PFSK-1 (cell line): ENCODE measurements at regions not wholly inside any gene's neighbourhood (a gene's known extent, or its start where the extent isn't known, plus 50 kb on each side); places are given as distances from the start of the nearest gene placed in this dataset.

Experiments
- FOXP2 ChIP-seq: optimal IDR thresholded peaks from 2 replicates; pipeline ENCODE3; 2011; ENCODE audit warnings: borderline replicate concordance, control low read depth, inconsistent platforms; ENCODE audit not compliant: insufficient read depth; ENCODE audit errors: extremely low read length, extremely low read depth
- POLR2AphosphoS5 ChIP-seq: IDR thresholded peaks from 2 replicates; pipeline ENCODE4 v1.6.1; 2012; ENCODE audit warnings: low read depth, mild to moderate bottlenecking, control low read depth, low read length, moderate library complexity
- SIN3A ChIP-seq: IDR thresholded peaks from 2 replicates; pipeline ENCODE4 v1.6.1; 2012; ENCODE audit warnings: mild to moderate bottlenecking, low read length, moderate library complexity, borderline replicate concordance; ENCODE audit not compliant: insufficient read depth
- TAF1 ChIP-seq: IDR thresholded peaks from 2 replicates; pipeline ENCODE4 v1.6.1; 2012; ENCODE audit warnings: low read length, control low read depth, borderline replicate concordance; ENCODE audit not compliant: insufficient read depth
- TF ChIP-seq, protein P1 (sequence below), 2 experiments: IDR thresholded peaks; 2 replicates each; pipeline versions ENCODE4 v1.6.1 to v1.8.0; 2011 to 2012; ENCODE audit warnings: low read depth in 2 of 2, low read length in 2 of 2, control low read depth in 1 of 2, inconsistent platforms in 1 of 2, mild to moderate bottlenecking in 1 of 2, moderate library complexity in 1 of 2; ENCODE audit not compliant: insufficient read depth in 1 of 2

- TF ChIP-seq FOXP2 (no peak), POLR2AphosphoS5 (no peak), TAF1 (no peak), SIN3A (no peak)
- TF ChIP-seq, protein P1, sequence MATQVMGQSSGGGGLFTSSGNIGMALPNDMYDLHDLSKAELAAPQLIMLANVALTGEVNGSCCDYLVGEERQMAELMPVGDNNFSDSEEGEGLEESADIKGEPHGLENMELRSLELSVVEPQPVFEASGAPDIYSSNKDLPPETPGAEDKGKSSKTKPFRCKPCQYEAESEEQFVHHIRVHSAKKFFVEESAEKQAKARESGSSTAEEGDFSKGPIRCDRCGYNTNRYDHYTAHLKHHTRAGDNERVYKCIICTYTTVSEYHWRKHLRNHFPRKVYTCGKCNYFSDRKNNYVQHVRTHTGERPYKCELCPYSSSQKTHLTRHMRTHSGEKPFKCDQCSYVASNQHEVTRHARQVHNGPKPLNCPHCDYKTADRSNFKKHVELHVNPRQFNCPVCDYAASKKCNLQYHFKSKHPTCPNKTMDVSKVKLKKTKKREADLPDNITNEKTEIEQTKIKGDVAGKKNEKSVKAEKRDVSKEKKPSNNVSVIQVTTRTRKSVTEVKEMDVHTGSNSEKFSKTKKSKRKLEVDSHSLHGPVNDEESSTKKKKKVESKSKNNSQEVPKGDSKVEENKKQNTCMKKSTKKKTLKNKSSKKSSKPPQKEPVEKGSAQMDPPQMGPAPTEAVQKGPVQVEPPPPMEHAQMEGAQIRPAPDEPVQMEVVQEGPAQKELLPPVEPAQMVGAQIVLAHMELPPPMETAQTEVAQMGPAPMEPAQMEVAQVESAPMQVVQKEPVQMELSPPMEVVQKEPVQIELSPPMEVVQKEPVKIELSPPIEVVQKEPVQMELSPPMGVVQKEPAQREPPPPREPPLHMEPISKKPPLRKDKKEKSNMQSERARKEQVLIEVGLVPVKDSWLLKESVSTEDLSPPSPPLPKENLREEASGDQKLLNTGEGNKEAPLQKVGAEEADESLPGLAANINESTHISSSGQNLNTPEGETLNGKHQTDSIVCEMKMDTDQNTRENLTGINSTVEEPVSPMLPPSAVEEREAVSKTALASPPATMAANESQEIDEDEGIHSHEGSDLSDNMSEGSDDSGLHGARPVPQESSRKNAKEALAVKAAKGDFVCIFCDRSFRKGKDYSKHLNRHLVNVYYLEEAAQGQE (IDR thresholded peaks at IDR 0.05; ENCODE audit: insufficient read depth in 1 of 2, low read depth in 2 of 2, low read length in 2 of 2): no peak
Measured at GRCh38 chr6:134508862-134509498, 191.1 kb upstream of the SGK1 start.

GRCh38 chr6:134506162-134506561 lies 188.2 kb upstream of the SGK1 start:
- no peak for TF ChIP-seq TAF1
- no peak for TF ChIP-seq POLR2AphosphoS5

- TF ChIP-seq FOXP2 (no peak), POLR2AphosphoS5 (no peak), SIN3A (no peak), TAF1 (no peak)
- TF ChIP-seq, protein P1 (IDR thresholded peaks at IDR 0.05; ENCODE audit: insufficient read depth in 1 of 2, low read depth in 2 of 2, low read length in 2 of 2): no peak
Measured at GRCh38 chr6:134503585-134504281, 185.8 kb upstream of the SGK1 start.

- no peak for TF ChIP-seq SIN3A
- TF ChIP-seq, protein P1 (IDR thresholded peaks at IDR 0.05; ENCODE audit: insufficient read depth in 1 of 2, low read depth in 2 of 2, low read length in 2 of 2): peak in 1 of 2 experiments; percentile 64; a peak in 1 of 4 replicates
Measured at GRCh38 chr6:134502614-134503549, 185.0 kb upstream of the SGK1 start.

- TF ChIP-seq, protein P1 (IDR thresholded peaks at IDR 0.05; ENCODE audit: insufficient read depth in 1 of 2, low read depth in 2 of 2, low read length in 2 of 2): no peak
- TF ChIP-seq POLR2AphosphoS5 (no peak), TAF1 (no peak), FOXP2 (no peak), SIN3A (no peak)
Measured at GRCh38 chr6:134495890-134496248, 178.0 kb upstream of the SGK1 start.
